ENCODE measurements at regions not wholly inside any gene's neighbourhood (a gene's known extent, or its start where the extent isn't known, plus 50 kb on each side); places are given as distances from the start of the nearest gene placed in this dataset.

GRCh38 chr4:112069110-112069509, 76.1 kb upstream of the FAM241A start:
- TF ChIP-seq CTCF (conservative IDR thresholded peaks at IDR 0.05; ENCODE audit: low read length) (no peak), EZH2phosphoT487 (IDR thresholded peaks at IDR 0.05; ENCODE audit: borderline replicate concordance, low read depth, low read length) (no peak)

Data from OCI-LY7 (cell line).